CD4-positive, alpha-beta memory T cell (primary cell): ENCODE measurements at regions not wholly inside any gene's neighbourhood (a gene's known extent, or its start where the extent isn't known, plus 50 kb on each side); places are given as distances from the start of the nearest gene placed in this dataset.
"Not testable (repeated sequence)": the region's sequence is repeated elsewhere in the genome, so short reads cannot be mapped to it uniquely, and the experiment has no call there.

Experiments used
- CTCF ChIA-PET: fragments of 350-600 bp; sonication (Branson Sonifier 250); formaldehyde crosslinking; loops from one replicate; lab custom pipeline; 2021; ENCODE audit warnings: inconsistent platforms; ENCODE audit not compliant: partially characterized antibody; lab: Charles Lee
- POLR2A ChIA-PET: fragments of 350-600 bp; sonication (Branson Sonifier 250); formaldehyde crosslinking; loops from one replicate; lab custom pipeline; 2021; ENCODE audit not compliant: partially characterized antibody; lab: Charles Lee
- DNase-seq, 5 donors: peaks; one replicate each; pipeline versions ENCODE4 v3.0.0 to v3.0.0-alpha.2; 2020 to 2022; ENCODE audit warnings: mixed read lengths in 1 of 5
- H3K27ac ChIP-seq: one replicate; pipeline ENCODE4 v1.7.0; 2013; ENCODE audit warnings: low read depth, low read length
- H3K27me3 ChIP-seq: 2 replicates; pipeline ENCODE4 v1.7.0; 2013; ENCODE audit warnings: mild to moderate bottlenecking, low read length, moderate library complexity; ENCODE audit not compliant: insufficient read depth
- H3K36me3 ChIP-seq: 2 replicates; pipeline ENCODE4 v1.7.0; 2013; ENCODE audit warnings: mild to moderate bottlenecking, low read length, moderate library complexity; ENCODE audit not compliant: insufficient read depth
- H3K4me1 ChIP-seq: 2 replicates; pipeline ENCODE4 v1.7.0; 2013; ENCODE audit warnings: mild to moderate bottlenecking, low read length, moderate library complexity; ENCODE audit not compliant: insufficient read depth
- H3K4me3 ChIP-seq, 2 donors: one replicate each; pipeline ENCODE4 v1.7.0; 2013; ENCODE audit warnings: low read length in 2 of 2, mild to moderate bottlenecking in 1 of 2
- H3K9me3 ChIP-seq, 2 donors: one replicate each; pipeline ENCODE4 v1.7.0; 2013; ENCODE audit warnings: low read length in 2 of 2, control low read depth in 1 of 2; ENCODE audit not compliant: control insufficient read depth in 1 of 2
- H3K27ac Mint-ChIP-seq, 7 donors: one replicate each; pipeline ENCODE4 v1.8.0; 2020 to 2021; ENCODE audit warnings: mixed read lengths in 7 of 7, mild to moderate bottlenecking in 6 of 7, inconsistent platforms in 3 of 7, moderate library complexity in 3 of 7
- H3K27me3 Mint-ChIP-seq, 2 donors: one replicate each; pipeline ENCODE4 v1.8.0; 2020 to 2021; ENCODE audit warnings: mixed read lengths in 2 of 2
- H3K36me3 Mint-ChIP-seq, 2 donors: one replicate each; pipeline ENCODE4 v1.8.0; 2020 to 2021; ENCODE audit warnings: mixed read lengths in 2 of 2, inconsistent platforms in 1 of 2, mild to moderate bottlenecking in 1 of 2
- H3K4me1 Mint-ChIP-seq, 4 donors: one replicate each; pipeline ENCODE4 v1.8.0; 2020 to 2021; ENCODE audit warnings: mixed read lengths in 4 of 4, mild to moderate bottlenecking in 1 of 4
- H3K4me3 Mint-ChIP-seq, 8 donors: one replicate each; pipeline ENCODE4 v1.8.0; 2020 to 2021; ENCODE audit warnings: mixed read lengths in 8 of 8, mild to moderate bottlenecking in 7 of 8, moderate library complexity in 6 of 8, inconsistent platforms in 3 of 8
- H3K9me3 Mint-ChIP-seq, 8 donors: one replicate each; pipeline ENCODE4 v1.8.0; 2020 to 2021; ENCODE audit warnings: mixed read lengths in 8 of 8, mild to moderate bottlenecking in 5 of 8, inconsistent platforms in 3 of 8, moderate library complexity in 1 of 8
- intact Hi-C: fragments of 100-400 bp; cut with micrococcal nuclease; formaldehyde crosslinking; loops from one replicate; pipeline ENCODE4 v1.15.1; 2023

- H3K4me1 ChIP-seq, H3K27me3 ChIP-seq, H3K4me3 ChIP-seq, H3K9me3 ChIP-seq, H3K4me3 Mint-ChIP-seq, H3K36me3 Mint-ChIP-seq, DNase-seq, H3K27ac Mint-ChIP-seq, intact Hi-C loops, H3K9me3 Mint-ChIP-seq, POLR2A ChIA-PET, CTCF ChIA-PET, H3K36me3 ChIP-seq, H3K4me1 Mint-ChIP-seq, H3K27ac ChIP-seq, H3K27me3 Mint-ChIP-seq: not testable (repeated sequence)
Observed at GRCh38 chrX:124181515-124181914, 150.9 kb upstream of the TEX13D start.

GRCh38 chrX:124190440-124190839 is 142.0 kb upstream of the TEX13D start:
- H3K4me3 ChIP-seq: no peak overlapping the region
- no peaks in the 10 kb centered on the region for H3K9me3 Mint-ChIP-seq
- H3K4me3 Mint-ChIP-seq: no peak overlapping the region
- POLR2A ChIA-PET: no interaction called here
- no peaks in the 10 kb centered on the region for H3K36me3 ChIP-seq
- DNase-seq: no peak
- H3K9me3 ChIP-seq: no peaks in the 10 kb centered on the region
- H3K27me3 ChIP-seq: no peaks in the 10 kb centered on the region
- intact Hi-C loops: no loop called here
- H3K27ac Mint-ChIP-seq: no peak overlapping the region
- CTCF ChIA-PET: no interaction called here
- peaks cover 0 to 1% of the 10 kb centered on the region in 2 donors for H3K27me3 Mint-ChIP-seq
- no peaks in the 10 kb centered on the region for H3K4me1 Mint-ChIP-seq
- no peaks in the 10 kb centered on the region for H3K4me1 ChIP-seq
- no peak overlapping the region for H3K27ac ChIP-seq
- H3K36me3 Mint-ChIP-seq: no peaks in the 10 kb centered on the region

GRCh38 chrX:124194199-124194598 is 138.3 kb upstream of the TEX13D start:
- DNase-seq: no peak
- Histone ChIP-seq H3K9me3 (no peaks in the 10 kb centered on the region), H3K27ac (no peak overlapping the region), H3K27me3 (no peaks in the 10 kb centered on the region), H3K36me3 (no peaks in the 10 kb centered on the region), H3K4me3 (no peak overlapping the region), H3K4me1 (no peaks in the 10 kb centered on the region)
- Mint-ChIP-seq H3K36me3 (no peaks in the 10 kb centered on the region), H3K27ac (no peak overlapping the region), H3K27me3 (no peaks in the 10 kb centered on the region), H3K9me3 (no peaks in the 10 kb centered on the region), H3K4me1 (no peaks in the 10 kb centered on the region), H3K4me3 (no peak overlapping the region)
- CTCF ChIA-PET: no interaction called here
- intact Hi-C loops: no loop called here
- POLR2A ChIA-PET: no interaction called here

GRCh38 chrX:124194901-124195300 is 137.6 kb upstream of the TEX13D start:
- H3K27me3 Mint-ChIP-seq: no peaks in the 10 kb centered on the region
- no peaks in the 10 kb centered on the region for H3K4me1 Mint-ChIP-seq
- H3K27me3 ChIP-seq: no peaks in the 10 kb centered on the region
- H3K4me1 ChIP-seq: no peaks in the 10 kb centered on the region
- H3K36me3 Mint-ChIP-seq: no peaks in the 10 kb centered on the region
- H3K27ac ChIP-seq: no peak overlapping the region
- no peak overlapping the region for H3K27ac Mint-ChIP-seq
- CTCF ChIA-PET: no interaction called here
- no peak overlapping the region for H3K4me3 Mint-ChIP-seq
- H3K4me3 ChIP-seq: no peak overlapping the region
- POLR2A ChIA-PET: no interaction called here
- H3K9me3 Mint-ChIP-seq: no peaks in the 10 kb centered on the region
- no peak for DNase-seq
- intact Hi-C loops: no loop called here
- no peaks in the 10 kb centered on the region for H3K36me3 ChIP-seq
- no peaks in the 10 kb centered on the region for H3K9me3 ChIP-seq

GRCh38 chrX:124203311-124203710 is 129.1 kb upstream of the TEX13D start:
- H3K9me3 Mint-ChIP-seq: peaks cover 0 to 16% (median 7%) of the 10 kb centered on the region in 8 donors
- CTCF ChIA-PET: no interaction called here
- no peaks in the 10 kb centered on the region for H3K4me1 Mint-ChIP-seq
- POLR2A ChIA-PET: no interaction called here
- Histone ChIP-seq H3K36me3 (no peaks in the 10 kb centered on the region), H3K27ac (no peak overlapping the region), H3K4me1 (no peaks in the 10 kb centered on the region), H3K9me3 (no peaks in the 10 kb centered on the region), H3K27me3 (no peaks in the 10 kb centered on the region), H3K4me3 (no peak overlapping the region)
- H3K27ac Mint-ChIP-seq: no peak overlapping the region
- DNase-seq: no peak
- no peak overlapping the region for H3K4me3 Mint-ChIP-seq
- peaks cover 1 to 9% of the 10 kb centered on the region in 2 donors for H3K36me3 Mint-ChIP-seq
- H3K27me3 Mint-ChIP-seq: no peaks in the 10 kb centered on the region
- intact Hi-C loops: no loop called here

- intact Hi-C loops: no loop called here
- CTCF ChIA-PET: no interaction called here
- H3K27me3 Mint-ChIP-seq: no peaks in the 10 kb centered on the region
Observed at GRCh38 chrX:124208660-124209059, 123.8 kb upstream of the TEX13D start.

GRCh38 chrX:124209792-124210576 is 122.5 kb upstream of the TEX13D start:
- no peak for DNase-seq
- Histone ChIP-seq H3K4me1 (peaks cover 33% of the 10 kb centered on the region), H3K4me3 (no peak overlapping the region), H3K27ac (no peak overlapping the region), H3K27me3 (no peaks in the 10 kb centered on the region), H3K9me3 (no peaks in the 10 kb centered on the region), H3K36me3 (no peaks in the 10 kb centered on the region)
- ChIA-PET CTCF (interaction anchor here (1.1 kb wide), 1 partner anchor 136 kb away, joined by 3 read pairs; no protein-coding TSS in a partner anchor), POLR2A (no interaction called here)
- Mint-ChIP-seq H3K27me3 (no peaks in the 10 kb centered on the region), H3K4me3 (no peak overlapping the region), H3K4me1 (peaks cover 20 to 32% (median 27%) of the 10 kb centered on the region in 4 donors), H3K36me3 (no peaks in the 10 kb centered on the region), H3K27ac (no peak overlapping the region), H3K9me3 (no peaks in the 10 kb centered on the region)
- intact Hi-C loops: loop anchor here (2.0 to 10.0 kb wide), 3 partner anchors 85 to 922 kb away; no protein-coding TSS in a partner anchor

More at GRCh38 chrX:124208660-124209059, 123.8 kb upstream of the TEX13D start:
- Mint-ChIP-seq H3K9me3 (no peaks in the 10 kb centered on the region), H3K36me3 (no peaks in the 10 kb centered on the region), H3K4me3 (no peak overlapping the region), H3K27ac (no peak overlapping the region), H3K4me1 (peaks cover 14 to 21% (median 18%) of the 10 kb centered on the region in 4 donors)
- Histone ChIP-seq H3K27me3 (no peaks in the 10 kb centered on the region), H3K9me3 (no peaks in the 10 kb centered on the region), H3K4me3 (no peak overlapping the region), H3K4me1 (peaks cover 20% of the 10 kb centered on the region), H3K27ac (no peak overlapping the region), H3K36me3 (no peaks in the 10 kb centered on the region)
- DNase-seq: no peak
- POLR2A ChIA-PET: no interaction called here
